GM10266 (cell line): ENCODE measurements at regions not wholly inside any gene's neighbourhood (a gene's known extent, or its start where the extent isn't known, plus 50 kb on each side); places are given as distances from the start of the nearest gene placed in this dataset.
"Not testable (repeated sequence)": the region's sequence is repeated elsewhere in the genome, so short reads cannot be mapped to it uniquely, and the experiment has no call there.

ENCODE experiments used
- DNase-seq: peaks from one replicate; pipeline ENCODE4 v3.0.0; 2012; ENCODE audit errors: extremely low spot score
- CTCF ChIP-seq: IDR thresholded peaks from 2 replicates; pipeline ENCODE4 v1.5.1; 2012; ENCODE audit warnings: mild to moderate bottlenecking, low read depth; ENCODE audit not compliant: control insufficient read depth, insufficient read depth; ENCODE audit errors: missing control alignments

- no peak for DNase-seq
- no peak for TF ChIP-seq CTCF
These were observed 243.5 kb upstream of the CCL2 start for GRCh38 chr17:34011599-34011998.

GRCh38 chr17:34012709-34013375, 242.2 kb upstream of the CCL2 start:
- no peak for DNase-seq
- no peak for TF ChIP-seq CTCF

GRCh38 chr17:34015253-34015652, 239.8 kb upstream of the CCL2 start:
- DNase-seq = no peak

GRCh38 chr17:34024386-34024785, 230.7 kb upstream of the CCL2 start:
- TF ChIP-seq CTCF = no peak

More at GRCh38 chr17:34015253-34015652, 239.8 kb upstream of the CCL2 start:
- TF ChIP-seq CTCF = no peak

GRCh38 chr17:34024806-34025551, 230.1 kb upstream of the CCL2 start:
- no peak for TF ChIP-seq CTCF
- DNase-seq = no peak

More at GRCh38 chr17:34024386-34024785, 230.7 kb upstream of the CCL2 start:
- no peak for DNase-seq

GRCh38 chr17:34030601-34031000, 224.5 kb upstream of the CCL2 start:
- DNase-seq = not testable (repeated sequence)

GRCh38 chr17:34032305-34032704, 222.8 kb upstream of the CCL2 start:
- DNase-seq = not testable (repeated sequence)

- DNase-seq = not testable (repeated sequence)
These were observed 216.3 kb upstream of the CCL2 start for GRCh38 chr17:34038786-34039185.

GRCh38 chr17:34039213-34039612, 215.9 kb upstream of the CCL2 start:
- not testable (repeated sequence) for DNase-seq

GRCh38 chr17:34039759-34040555, 215.1 kb upstream of the CCL2 start:
- DNase-seq = not testable (repeated sequence)
